SKM-1 (cell line): ENCODE measurements at regions not wholly inside any gene's neighbourhood (a gene's known extent, or its start where the extent isn't known, plus 50 kb on each side); places are given as distances from the start of the nearest gene placed in this dataset.

Experiments used
- DNase-seq: peaks from one replicate; lab custom pipeline; 2025; ENCODE audit not compliant: unreplicated experiment; lab: John Stamatoyannopoulos, UW

- DNase-seq: no peak
Observed at GRCh38 chr1:209291715-209292114, 291.8 kb upstream of the CAMK1G start.

GRCh38 chr1:209302779-209303568 is 280.5 kb upstream of the CAMK1G start:
- no peak for DNase-seq

- DNase-seq: no peak
Observed at GRCh38 chr1:209304166-209304565, 279.3 kb upstream of the CAMK1G start.

- no peak for DNase-seq
Observed at GRCh38 chr1:209305221-209305954, 278.1 kb upstream of the CAMK1G start.

- DNase-seq: no peak
Observed at GRCh38 chr1:209307846-209308245, 275.7 kb upstream of the CAMK1G start.

GRCh38 chr1:209309198-209309597 is 274.3 kb upstream of the CAMK1G start:
- DNase-seq: no peak

GRCh38 chr1:209311770-209312169 is 271.7 kb upstream of the CAMK1G start:
- DNase-seq: no peak

GRCh38 chr1:209316929-209317328 is 266.6 kb upstream of the CAMK1G start:
- DNase-seq: no peak

- DNase-seq: no peak
Observed at GRCh38 chr1:209318181-209319056, 265.1 kb upstream of the CAMK1G start.

- no peak for DNase-seq
Observed at GRCh38 chr1:209319057-209319432, 264.5 kb upstream of the CAMK1G start.

- DNase-seq: no peak
Observed at GRCh38 chr1:209319549-209319948, 264.0 kb upstream of the CAMK1G start.

- DNase-seq: no peak
Observed at GRCh38 chr1:209323743-209324142, 259.8 kb upstream of the CAMK1G start.

- DNase-seq: no peak
Observed at GRCh38 chr1:209324901-209325871, 258.3 kb upstream of the CAMK1G start.

- no peak for DNase-seq
Observed at GRCh38 chr1:209326076-209326475, 257.4 kb upstream of the CAMK1G start.

- DNase-seq: no peak
Observed at GRCh38 chr1:209326831-209327230, 256.7 kb upstream of the CAMK1G start.

GRCh38 chr1:209328196-209328595 is 255.3 kb upstream of the CAMK1G start:
- DNase-seq: no peak

GRCh38 chr1:209335178-209335577 is 248.3 kb upstream of the CAMK1G start:
- DNase-seq: no peak

GRCh38 chr1:209341146-209341545 is 242.4 kb upstream of the CAMK1G start:
- no peak for DNase-seq

GRCh38 chr1:209341673-209342420 is 241.7 kb upstream of the CAMK1G start:
- no peak for DNase-seq
